Inferior parietal cortex (tissue), 1 donor: ENCODE measurements at regions not wholly inside any gene's neighbourhood (a gene's known extent, or its start where the extent isn't known, plus 50 kb on each side); places are given as distances from the start of the nearest gene placed in this dataset.

Experiments
- DNase-seq: peaks from one replicate; pipeline ENCODE4 v3.0.0-alpha.2; 2016; ENCODE audit errors: extremely low spot score

DNA sequence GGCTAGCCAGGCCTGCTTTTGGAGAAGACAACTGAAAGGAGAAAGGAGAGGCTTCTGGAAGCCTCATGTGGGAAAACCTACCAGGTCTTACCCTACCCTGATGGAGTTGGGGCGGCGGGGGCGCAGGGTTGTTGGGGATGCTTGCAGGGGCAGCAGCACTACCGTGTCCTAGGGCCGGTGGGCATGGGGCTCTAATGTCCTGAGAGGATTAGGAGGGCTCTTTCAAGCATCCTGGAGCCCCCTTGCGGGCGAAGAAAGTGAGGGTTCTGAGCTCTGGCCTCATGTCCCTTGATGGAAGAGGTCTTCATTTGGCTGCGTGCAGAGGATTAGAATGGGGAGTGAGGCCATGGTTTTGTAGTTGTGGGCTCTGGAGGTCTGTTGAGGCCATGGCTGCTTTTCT is 86.9 kb upstream of the PITX1 start:
- no peak for DNase-seq

DNA sequence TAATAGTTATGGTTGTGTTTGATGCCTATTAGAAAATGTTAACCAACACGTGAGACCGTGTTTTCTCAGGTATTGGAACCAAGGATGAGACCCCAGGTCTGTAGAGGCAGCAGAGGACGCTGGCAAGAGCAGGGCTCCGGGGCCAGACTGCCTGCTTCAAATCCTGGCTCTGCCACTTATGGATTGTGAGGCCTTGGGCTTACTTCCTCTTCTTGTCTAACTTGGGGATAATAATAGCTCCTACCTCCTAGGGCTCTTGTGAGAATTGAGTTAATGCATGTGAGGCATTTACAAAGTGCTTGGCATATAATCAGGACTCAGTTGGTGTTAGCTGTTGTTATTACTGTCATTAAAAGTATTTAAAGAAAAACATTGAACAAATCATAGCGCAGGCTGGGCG is 85.5 kb upstream of the PITX1 start:
- DNase-seq: no peak

DNA sequence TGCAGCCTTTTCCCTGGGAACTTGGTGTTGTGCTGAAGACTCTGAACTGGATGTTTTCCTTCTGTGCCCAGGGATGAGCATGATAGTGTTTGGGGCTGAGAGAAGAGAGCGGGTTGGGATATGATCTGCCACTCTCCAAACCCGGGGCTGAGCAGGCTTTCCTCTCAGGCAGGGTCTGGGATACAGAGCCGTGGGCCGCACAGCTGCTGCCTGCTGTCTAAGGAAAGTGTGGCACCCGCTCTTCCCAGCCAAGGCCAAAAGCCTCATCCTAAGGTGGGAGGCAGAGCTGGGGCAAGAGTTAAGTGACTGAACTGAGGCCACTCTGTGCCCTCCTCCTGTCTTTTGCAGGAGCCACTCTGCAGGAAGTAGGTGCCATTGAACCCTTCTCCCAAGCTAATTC is 83.6 kb upstream of the PITX1 start:
- DNase-seq: no peak

GRCh38 chr5:135116160-135116561 is 82.1 kb upstream of the PITX1 start:
- DNase-seq: no peak

DNA sequence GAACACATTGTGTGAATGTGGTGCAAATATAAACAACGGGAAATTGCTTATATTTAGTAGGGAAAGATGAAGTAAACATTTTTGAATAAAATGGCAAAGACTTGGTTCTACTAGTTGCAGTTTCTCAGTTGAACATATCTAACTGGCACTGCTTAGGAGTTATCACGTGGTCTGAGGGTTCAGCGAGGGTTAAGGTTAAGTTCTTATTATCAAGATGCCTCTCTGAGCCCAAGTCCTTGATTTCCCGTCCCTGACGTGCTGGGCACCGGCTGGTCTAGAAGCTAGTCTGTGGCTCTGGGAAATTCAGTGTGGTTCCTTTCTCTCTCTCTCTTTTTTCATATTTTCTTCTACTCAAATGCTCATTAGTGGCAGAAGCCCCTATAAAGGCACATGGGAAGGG is 81.6 kb upstream of the PITX1 start:
- no peak for DNase-seq

- no peak for DNase-seq
Observed at GRCh38 chr5:135114759-135115158, 80.7 kb upstream of the PITX1 start.

- DNase-seq: no peak
Observed at GRCh38 chr5:135112008-135112725, 78.1 kb upstream of the PITX1 start.

DNA sequence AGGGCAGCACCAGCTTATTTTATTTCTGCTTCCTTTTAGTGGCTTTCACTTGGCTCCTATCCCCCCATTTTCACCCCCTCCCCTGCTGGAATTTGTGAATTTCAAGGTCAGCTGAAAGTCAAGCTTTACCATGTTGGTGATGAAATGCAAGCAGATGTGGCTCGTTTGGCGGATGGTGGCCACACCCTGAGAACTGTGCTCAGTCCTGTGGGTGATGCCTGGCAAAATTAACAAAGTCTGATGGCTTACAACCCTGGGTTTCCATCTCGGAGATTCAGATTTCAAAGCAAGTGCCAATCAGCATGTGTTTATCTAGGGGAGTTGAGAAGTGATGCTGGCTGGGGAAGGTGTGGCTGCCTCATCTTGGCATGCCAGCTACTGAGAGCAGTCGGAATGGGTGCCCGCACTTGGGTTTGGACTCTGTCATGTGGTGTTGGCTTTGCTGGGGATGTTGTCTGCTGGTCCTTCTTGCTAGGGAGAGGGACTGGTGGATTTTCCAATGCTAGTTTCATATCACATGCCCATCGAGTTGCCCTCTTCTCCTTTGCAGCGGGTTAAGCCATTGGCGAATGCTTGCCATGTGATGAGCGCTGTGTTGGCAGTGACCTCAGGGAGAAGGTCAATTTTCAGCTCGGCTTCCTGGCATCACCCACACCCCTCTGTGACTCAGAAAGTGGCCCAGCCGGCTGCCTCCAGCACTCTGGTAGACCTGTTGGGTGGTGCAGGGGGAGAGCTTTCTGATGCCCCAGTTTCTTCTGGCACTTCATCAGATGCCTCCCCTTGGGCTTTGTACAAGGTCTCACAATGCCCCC is 77.0 kb upstream of the PITX1 start:
- DNase-seq: no peak

GRCh38 chr5:135108992-135109391 is 75.0 kb upstream of the PITX1 start:
- DNase-seq: no peak

GRCh38 chr5:135108569-135108968 is 74.5 kb upstream of the PITX1 start:
- DNase-seq: no peak

- no peak for DNase-seq
Observed at GRCh38 chr5:135107986-135108385, 74.0 kb upstream of the PITX1 start.

DNA sequence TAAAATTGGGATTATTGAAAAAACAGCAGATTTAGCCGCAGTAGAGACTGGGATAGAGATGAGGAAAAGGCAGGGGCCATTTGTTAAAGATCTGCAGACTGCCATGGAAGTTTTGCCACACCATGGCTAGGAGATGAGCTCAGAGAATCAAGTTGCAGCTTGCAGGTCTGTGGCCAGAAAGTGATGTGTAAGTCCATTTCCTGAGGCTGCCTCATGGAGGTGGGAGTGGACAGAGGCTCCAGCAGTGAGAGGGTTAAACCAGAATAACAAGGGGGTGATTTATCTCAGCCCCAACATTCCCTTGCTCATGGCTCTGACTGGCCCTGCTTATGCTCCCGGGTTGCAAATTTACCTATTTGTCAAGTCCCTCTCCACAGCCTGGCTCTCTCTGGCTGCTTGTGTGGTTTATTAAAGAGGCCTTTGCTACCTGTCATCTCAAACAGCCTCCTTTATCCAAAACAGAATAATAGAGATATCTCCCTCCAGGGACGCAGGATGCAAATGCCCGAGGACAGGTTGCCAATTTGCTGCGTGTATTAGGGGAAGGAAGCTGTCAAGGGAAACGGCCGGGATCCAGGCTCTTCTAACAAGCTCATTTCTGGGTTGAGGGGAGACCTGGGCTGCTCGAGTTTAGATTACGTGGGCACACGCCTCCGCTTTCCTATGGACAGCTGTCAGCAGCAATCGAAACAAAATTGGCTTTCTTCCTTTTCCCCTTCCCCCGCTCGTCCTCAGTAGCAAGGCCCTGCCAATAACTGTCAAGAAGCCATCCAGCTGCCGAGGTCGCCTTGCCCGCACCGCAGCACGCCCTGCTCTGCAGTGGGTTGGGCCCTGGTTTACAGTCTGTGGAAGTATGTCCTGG is 72.8 kb upstream of the PITX1 start:
- DNase-seq: no peak

GRCh38 chr5:135106136-135106535 is 72.1 kb upstream of the PITX1 start:
- DNase-seq: no peak

- no peak for DNase-seq
Observed at GRCh38 chr5:135105105-135105484, 71.1 kb upstream of the PITX1 start.

DNA sequence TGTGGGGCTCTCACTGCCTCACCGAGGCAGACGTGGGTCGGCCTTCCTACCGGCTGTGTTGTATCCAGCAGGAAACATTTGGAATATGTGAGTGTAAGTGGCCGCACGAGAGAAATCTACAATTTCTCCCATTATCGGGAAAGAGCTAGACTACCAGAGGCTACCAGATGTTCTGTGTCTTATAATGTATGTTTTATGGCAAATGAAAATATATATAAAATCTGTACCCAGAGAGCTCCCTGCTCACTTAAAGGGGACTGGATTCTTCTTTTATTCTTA is 69.5 kb upstream of the PITX1 start:
- no peak for DNase-seq

- DNase-seq: no peak
Observed at GRCh38 chr5:135102716-135103574, 68.9 kb upstream of the PITX1 start.

DNA sequence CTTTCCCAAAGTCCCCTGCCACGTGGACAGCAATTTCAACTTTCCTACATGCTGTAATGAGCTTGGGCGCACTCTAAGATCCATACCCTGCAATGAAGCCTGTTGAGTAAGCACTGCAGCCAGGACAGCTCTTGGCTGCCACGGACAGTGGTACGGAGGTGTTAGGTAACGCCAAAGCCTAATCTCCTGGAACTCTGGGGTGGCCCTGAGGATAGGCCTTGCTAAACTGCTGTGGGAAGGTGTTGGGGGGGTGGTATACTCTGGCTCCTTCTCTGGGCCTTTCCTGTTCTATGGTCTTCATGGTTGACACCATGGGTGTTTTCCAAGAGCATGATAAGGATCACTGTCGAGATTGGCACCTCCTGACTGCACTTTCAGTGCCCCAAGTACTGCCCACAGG is 66.4 kb upstream of the PITX1 start:
- no peak for DNase-seq

- no peak for DNase-seq
Observed at GRCh38 chr5:135100011-135100410, 66.0 kb upstream of the PITX1 start.

DNA sequence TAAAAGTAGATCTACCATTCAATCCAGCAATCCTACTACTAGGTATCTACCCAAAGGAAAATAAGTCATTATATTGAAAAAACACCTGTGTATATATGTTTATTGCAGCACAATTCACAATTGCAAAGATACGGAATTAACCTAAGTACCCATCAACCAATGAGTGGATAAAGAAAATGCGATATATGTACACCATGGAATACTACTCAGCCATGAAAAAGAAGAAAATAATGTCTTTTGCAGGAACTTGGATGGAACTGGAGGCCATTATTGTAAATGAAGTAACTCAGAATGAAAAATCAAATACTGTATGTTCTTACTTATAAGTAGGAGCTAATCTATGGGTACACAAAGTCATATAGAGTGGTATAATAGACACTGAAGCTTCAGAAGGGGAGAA is 63.4 kb upstream of the PITX1 start:
- no peak for DNase-seq

DNA sequence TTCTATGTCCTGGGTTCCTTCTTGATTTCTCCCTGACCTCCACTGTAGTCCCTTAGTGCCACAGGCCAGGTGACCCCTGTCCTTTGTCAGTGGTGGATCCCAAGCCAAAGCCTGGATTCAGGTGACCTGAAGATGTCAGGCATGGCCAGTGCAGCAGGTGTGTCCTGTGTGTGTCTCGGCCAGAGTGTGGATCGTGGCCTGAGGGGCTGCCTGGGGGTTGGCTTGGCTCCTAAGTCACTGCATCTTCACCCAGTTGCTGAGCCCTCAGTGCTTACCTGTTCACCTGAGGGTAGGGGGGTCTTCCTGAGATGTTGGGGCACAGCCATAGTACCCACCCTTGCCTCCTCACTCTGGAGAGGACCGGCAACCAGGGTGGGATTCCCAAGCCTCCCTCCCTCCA is 61.8 kb upstream of the PITX1 start:
- DNase-seq: no peak

- DNase-seq: no peak
Observed at GRCh38 chr5:135095052-135095715, 61.2 kb upstream of the PITX1 start.
